IPS DF 19.7 (cell line): ENCODE measurements at regions not wholly inside any gene's neighbourhood (a gene's known extent, or its start where the extent isn't known, plus 50 kb on each side); places are given as distances from the start of the nearest gene placed in this dataset.

Experiments used
- DNase-seq: peaks from one replicate; pipeline ENCODE4 v3.0.0-alpha.2; 2013; ENCODE audit warnings: low read depth, low spot score

- no peak for DNase-seq
Observed at GRCh38 chr19:29428071-29428470, 97.7 kb upstream of the VSTM2B start.

- DNase-seq: no peak
Observed at GRCh38 chr19:29429021-29429420, 96.8 kb upstream of the VSTM2B start.

GRCh38 chr19:29429581-29429980 lies 96.2 kb upstream of the VSTM2B start:
- no peak for DNase-seq

- DNase-seq: no peak
Observed at GRCh38 chr19:29431332-29431731, 94.5 kb upstream of the VSTM2B start.

- no peak for DNase-seq
Observed at GRCh38 chr19:29432677-29433076, 93.1 kb upstream of the VSTM2B start.

GRCh38 chr19:29436591-29437103 lies 89.1 kb upstream of the VSTM2B start:
- DNase-seq: no peak

GRCh38 chr19:29439021-29439420 lies 86.8 kb upstream of the VSTM2B start:
- DNase-seq: no peak

- DNase-seq: no peak
Observed at GRCh38 chr19:29439688-29440550, 85.9 kb upstream of the VSTM2B start.

- no peak for DNase-seq
Observed at GRCh38 chr19:29442094-29442493, 83.7 kb upstream of the VSTM2B start.

GRCh38 chr19:29442910-29443309 lies 82.9 kb upstream of the VSTM2B start:
- DNase-seq: no peak

- no peak for DNase-seq
Observed at GRCh38 chr19:29445246-29445645, 80.5 kb upstream of the VSTM2B start.

- no peak for DNase-seq
Observed at GRCh38 chr19:29446361-29446760, 79.4 kb upstream of the VSTM2B start.

- DNase-seq: no peak
Observed at GRCh38 chr19:29448046-29448445, 77.7 kb upstream of the VSTM2B start.

- no peak for DNase-seq
Observed at GRCh38 chr19:29449371-29449770, 76.4 kb upstream of the VSTM2B start.

GRCh38 chr19:29450306-29450705 lies 75.5 kb upstream of the VSTM2B start:
- DNase-seq: no peak

GRCh38 chr19:29450812-29451211 lies 75.0 kb upstream of the VSTM2B start:
- DNase-seq: no peak

GRCh38 chr19:29454109-29454508 lies 71.7 kb upstream of the VSTM2B start:
- DNase-seq: no peak

GRCh38 chr19:29457413-29457812 lies 68.4 kb upstream of the VSTM2B start:
- no peak for DNase-seq

GRCh38 chr19:29467824-29468401 lies 57.9 kb upstream of the VSTM2B start:
- peak; percentile 45 for DNase-seq

GRCh38 chr19:29475469-29475868 lies 50.3 kb upstream of the VSTM2B start:
- no peak for DNase-seq
